ENCODE measurements at regions not wholly inside any gene's neighbourhood (a gene's known extent, or its start where the extent isn't known, plus 50 kb on each side); places are given as distances from the start of the nearest gene placed in this dataset.

DNA sequence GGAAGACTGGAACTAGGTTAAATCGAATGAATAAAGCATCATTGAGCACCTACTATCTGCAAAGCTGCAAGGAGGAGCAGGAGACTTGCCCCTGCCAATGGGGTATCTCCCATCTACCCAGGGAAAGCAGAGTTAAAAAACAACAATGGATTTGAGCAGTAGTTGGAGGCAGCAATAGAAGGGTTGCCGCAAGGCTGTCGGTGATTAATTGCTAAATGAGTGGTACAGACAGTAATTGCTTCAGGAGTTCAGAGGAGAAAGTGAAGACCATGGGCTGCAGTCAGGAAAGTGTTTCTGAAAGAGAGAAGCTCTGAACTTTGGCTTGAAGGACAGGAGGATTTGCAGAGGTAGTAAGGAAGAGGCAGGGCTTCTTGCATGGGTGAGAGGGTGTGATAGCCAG lies 152.9 kb downstream of the ACTL8 start:
- DNase-seq (ENCODE audit: low spot score), result no peak
- intact Hi-C loops (cut with micrococcal nuclease; ENCODE audit: unreplicated experiment), result no loop called here
- ChIA-PET POLR2A (ENCODE audit: low non-redundant PET) (no interaction called here), CTCF (no interaction called here)
- BruUV-seq (replicated peaks), result no TSS peak
- H3K27ac ChIP-seq (ENCODE audit: low read depth, low read length, poor library complexity, severe bottlenecking), result no peak overlapping the region
- peaks cover 36% of the 10 kb centered on the region for H3K27me3 ChIP-seq (replicated peaks; ENCODE audit: insufficient read depth, low read depth, low read length, poor library complexity)
- no peaks in the 10 kb centered on the region for H3K4me1 ChIP-seq (ENCODE audit: insufficient read depth, low read length, poor library complexity, severe bottlenecking)
- H3K36me3 ChIP-seq (ENCODE audit: insufficient read depth, low read length, poor library complexity, severe bottlenecking), result no peaks in the 10 kb centered on the region
- no peak overlapping the region for H3K4me3 ChIP-seq (ENCODE audit: low read depth, low read length, poor library complexity, severe bottlenecking)
- no peak for TF ChIP-seq EZH2 (IDR thresholded peaks at IDR 0.05; ENCODE audit: borderline replicate concordance, low read depth, low read length, poor library complexity, severe bottlenecking)
- no peak for TF ChIP-seq CTCF (conservative IDR thresholded peaks at IDR 0.05; ENCODE audit: low read depth, low read length)
- H3K9me3 ChIP-seq (ENCODE audit: low read depth, low read length, poor library complexity, severe bottlenecking), result no peaks in the 10 kb centered on the region

GRCh38 chr1:17908945-17909344 lies 153.8 kb downstream of the ACTL8 start:
- no peaks in the 10 kb centered on the region for H3K36me3 ChIP-seq (ENCODE audit: insufficient read depth, low read length, poor library complexity, severe bottlenecking)
- H3K27ac ChIP-seq (ENCODE audit: low read depth, low read length, poor library complexity, severe bottlenecking), result no peak overlapping the region
- TF ChIP-seq CTCF (conservative IDR thresholded peaks at IDR 0.05; ENCODE audit: low read depth, low read length) (no peak), EZH2 (IDR thresholded peaks at IDR 0.05; ENCODE audit: borderline replicate concordance, low read depth, low read length, poor library complexity, severe bottlenecking) (no peak)
- DNase-seq (ENCODE audit: low spot score), result no peak
- no TSS peak for BruUV-seq (replicated peaks)
- intact Hi-C loops (cut with micrococcal nuclease; ENCODE audit: unreplicated experiment), result no loop called here
- CTCF ChIA-PET, result interaction anchor here (0.6 to 0.8 kb wide), 2 partner anchors 19 to 674 kb away, joined by 3 read pairs; no protein-coding TSS in a partner anchor
- H3K27me3 ChIP-seq (replicated peaks; ENCODE audit: insufficient read depth, low read depth, low read length, poor library complexity), result peaks cover 45% of the 10 kb centered on the region
- H3K4me3 ChIP-seq (ENCODE audit: low read depth, low read length, poor library complexity, severe bottlenecking), result no peak overlapping the region
- no peaks in the 10 kb centered on the region for H3K4me1 ChIP-seq (ENCODE audit: insufficient read depth, low read length, poor library complexity, severe bottlenecking)
- POLR2A ChIA-PET (ENCODE audit: low non-redundant PET), result no interaction called here
- H3K9me3 ChIP-seq (ENCODE audit: low read depth, low read length, poor library complexity, severe bottlenecking), result no peaks in the 10 kb centered on the region

DNA sequence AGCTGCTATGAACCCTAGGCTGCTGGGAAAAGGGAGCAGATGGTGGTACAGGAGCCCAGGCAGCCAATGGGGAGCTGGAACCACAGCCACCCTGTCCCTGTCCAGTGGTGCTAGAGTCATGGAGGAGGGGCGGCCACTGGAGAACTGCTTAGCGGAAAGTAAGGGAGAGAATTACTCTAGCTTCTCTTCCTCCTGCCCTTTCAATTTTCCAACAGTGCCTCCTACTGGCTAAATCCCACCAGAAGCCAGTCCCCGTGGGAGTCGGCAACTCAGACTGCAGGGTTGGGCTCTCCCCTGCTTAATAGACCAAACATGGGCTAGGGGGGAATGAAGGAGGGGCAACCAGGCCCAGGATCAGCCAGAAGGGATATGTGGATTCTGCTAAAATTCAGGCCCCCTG lies 154.5 kb downstream of the ACTL8 start:
- ChIA-PET CTCF (interaction anchor here (0.6 to 0.8 kb wide), 2 partner anchors 18 to 673 kb away, joined by 3 read pairs; no protein-coding TSS in a partner anchor), POLR2A (ENCODE audit: low non-redundant PET) (no interaction called here)
- H3K36me3 ChIP-seq (ENCODE audit: insufficient read depth, low read length, poor library complexity, severe bottlenecking), result no peaks in the 10 kb centered on the region
- no peak overlapping the region for H3K4me3 ChIP-seq (ENCODE audit: low read depth, low read length, poor library complexity, severe bottlenecking)
- no peak for DNase-seq (ENCODE audit: low spot score)
- no peaks in the 10 kb centered on the region for H3K9me3 ChIP-seq (ENCODE audit: low read depth, low read length, poor library complexity, severe bottlenecking)
- H3K27ac ChIP-seq (ENCODE audit: low read depth, low read length, poor library complexity, severe bottlenecking), result no peak overlapping the region
- intact Hi-C loops (cut with micrococcal nuclease; ENCODE audit: unreplicated experiment), result no loop called here
- peaks cover 51% of the 10 kb centered on the region for H3K27me3 ChIP-seq (replicated peaks; ENCODE audit: insufficient read depth, low read depth, low read length, poor library complexity)
- peak; percentile 39 for TF ChIP-seq CTCF (conservative IDR thresholded peaks at IDR 0.05; ENCODE audit: low read depth, low read length)
- no peak for TF ChIP-seq EZH2 (IDR thresholded peaks at IDR 0.05; ENCODE audit: borderline replicate concordance, low read depth, low read length, poor library complexity, severe bottlenecking)
- no TSS peak for BruUV-seq (replicated peaks)
- no peaks in the 10 kb centered on the region for H3K4me1 ChIP-seq (ENCODE audit: insufficient read depth, low read length, poor library complexity, severe bottlenecking)
